ENCODE measurements at regions not wholly inside any gene's neighbourhood (a gene's known extent, or its start where the extent isn't known, plus 50 kb on each side); places are given as distances from the start of the nearest gene placed in this dataset.

- TF ChIP-seq EZH2 (IDR thresholded peaks at IDR 0.05; ENCODE audit: low read depth, unreplicated experiment) (no peak), POLR2AphosphoS5 (IDR thresholded peaks at IDR 0.05; ENCODE audit: low read depth) (no peak), CTCF (conservative IDR thresholded peaks at IDR 0.05; ENCODE audit: low read depth in 2 of 2) (no peak), JUNB (IDR thresholded peaks at IDR 0.05; ENCODE audit: unreplicated experiment) (no peak), REST (IDR thresholded peaks at IDR 0.05; ENCODE audit: unreplicated experiment) (no peak)
These were observed 57.2 kb upstream of the KLF12 start for GRCh38 chr13:74191410-74191809.
